NCI-H526 treated with DMSO at 0.1 percent for 48 hours (cell line): ENCODE measurements at regions not wholly inside any gene's neighbourhood (a gene's known extent, or its start where the extent isn't known, plus 50 kb on each side); places are given as distances from the start of the nearest gene placed in this dataset.
"Not testable (repeated sequence)": the region's sequence is repeated elsewhere in the genome, so short reads cannot be mapped to it uniquely, and the experiment has no call there.

ENCODE experiments used
- DNase-seq: peaks from one replicate; lab custom pipeline; 2025; lab: John Stamatoyannopoulos, UW

- no peak for DNase-seq
Observed at GRCh38 chr4:137956256-137956655, 285.9 kb downstream of the SLC7A11 start.

DNA sequence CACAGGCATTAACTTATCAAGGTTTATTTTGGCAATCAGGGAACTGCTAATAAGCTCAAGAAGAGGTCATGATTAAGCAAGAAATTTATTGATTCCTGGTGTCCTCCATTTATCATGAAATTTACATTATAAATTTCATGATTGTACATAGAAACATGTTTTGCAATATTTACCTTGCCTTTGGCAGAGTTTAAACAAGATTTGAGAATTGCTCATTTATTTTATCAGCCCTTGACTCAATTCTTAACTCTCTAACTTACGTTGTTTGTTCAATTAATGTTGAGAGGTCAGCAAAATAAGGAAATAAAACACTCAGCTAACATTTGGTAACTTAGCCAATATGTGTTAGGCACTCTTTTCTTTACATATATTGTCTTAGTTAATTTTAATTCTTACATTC, 286.6 kb downstream of the SLC7A11 start:
- DNase-seq: no peak

- DNase-seq: no peak
Observed at GRCh38 chr4:137952116-137952515, 290.0 kb downstream of the SLC7A11 start.

DNA sequence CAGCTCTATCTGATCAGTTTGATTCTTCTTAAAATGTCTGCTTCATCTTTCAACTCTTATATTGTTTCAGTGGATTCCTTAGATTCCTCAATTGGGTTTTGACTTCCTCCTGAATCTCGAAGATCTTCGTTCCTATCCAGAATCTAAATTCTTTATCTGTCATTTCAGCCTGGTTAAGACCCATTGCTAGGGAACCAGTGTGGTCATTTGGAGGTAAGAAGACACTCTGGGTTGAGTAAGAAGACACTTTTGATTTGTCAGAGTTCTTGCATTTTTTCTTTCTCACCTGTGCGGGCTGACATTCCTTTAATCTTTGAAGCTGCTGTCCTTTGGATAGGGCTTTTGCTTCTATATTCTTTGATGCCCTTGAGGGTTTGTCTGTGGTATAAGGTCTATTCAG, 291.9 kb downstream of the SLC7A11 start:
- no peak for DNase-seq

- no peak for DNase-seq
Observed at GRCh38 chr4:137949746-137950145, 292.4 kb downstream of the SLC7A11 start.

DNA sequence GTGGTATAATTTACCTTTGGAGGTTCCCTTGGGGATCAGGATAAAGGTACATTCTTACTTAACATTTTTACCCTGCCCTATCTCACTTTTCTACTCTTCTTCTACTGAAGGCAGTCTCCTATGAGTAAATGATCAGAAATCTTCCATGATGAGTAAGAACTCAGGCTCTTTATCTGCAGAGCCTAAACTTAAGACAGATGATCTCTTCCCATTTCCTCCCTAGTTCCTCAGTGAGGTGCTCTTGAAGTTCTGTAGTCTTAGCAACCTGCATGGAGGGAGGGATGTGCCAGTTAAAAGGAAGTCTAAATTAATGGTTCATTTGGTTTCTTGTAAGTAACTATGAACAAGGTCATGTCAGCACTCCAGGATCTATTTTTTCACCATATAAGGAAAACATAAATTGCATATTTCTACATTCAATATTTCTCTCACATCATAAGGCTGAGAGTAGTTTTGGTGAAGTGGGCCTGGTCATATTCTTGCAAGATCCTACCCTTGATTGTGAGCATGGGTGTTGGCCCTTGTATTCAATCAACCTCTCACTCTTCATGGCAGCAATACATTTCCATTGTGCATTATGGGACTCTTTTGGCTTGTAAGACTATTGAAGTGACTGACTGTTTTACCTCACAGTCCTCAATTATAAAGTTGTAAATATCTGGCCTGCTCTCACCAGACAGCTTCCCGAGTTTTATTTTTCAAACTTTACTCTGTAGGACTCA, 295.5 kb downstream of the SLC7A11 start:
- no peak for DNase-seq

GRCh38 chr4:137942815-137943214, 299.3 kb downstream of the SLC7A11 start:
- not testable (repeated sequence) for DNase-seq

DNA sequence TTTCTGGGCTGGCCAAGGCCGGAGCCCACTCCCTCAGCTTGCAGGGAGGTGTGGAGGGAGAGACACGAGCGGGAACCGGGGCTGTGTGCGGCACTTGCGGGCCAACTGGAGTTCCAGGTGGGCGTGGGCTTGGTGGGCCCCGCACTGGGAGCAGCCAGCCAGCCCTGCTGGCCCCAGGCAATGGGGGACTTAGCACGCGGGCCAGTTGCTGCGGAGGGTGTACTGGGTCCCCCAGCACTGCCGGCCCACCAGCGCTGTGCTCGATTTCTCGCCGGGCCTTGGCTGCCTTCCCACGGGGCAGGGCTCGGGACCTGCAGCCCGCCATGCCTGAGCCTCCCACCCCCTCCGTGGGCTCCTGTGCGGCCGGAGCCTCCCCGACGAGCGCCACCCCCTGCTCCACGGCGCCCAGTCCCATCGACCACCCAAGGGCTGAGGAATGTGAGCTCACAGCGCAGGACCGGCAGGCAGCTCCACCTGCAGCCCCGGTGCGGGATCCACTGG, 300.1 kb downstream of the SLC7A11 start:
- not testable (repeated sequence) for DNase-seq

DNA sequence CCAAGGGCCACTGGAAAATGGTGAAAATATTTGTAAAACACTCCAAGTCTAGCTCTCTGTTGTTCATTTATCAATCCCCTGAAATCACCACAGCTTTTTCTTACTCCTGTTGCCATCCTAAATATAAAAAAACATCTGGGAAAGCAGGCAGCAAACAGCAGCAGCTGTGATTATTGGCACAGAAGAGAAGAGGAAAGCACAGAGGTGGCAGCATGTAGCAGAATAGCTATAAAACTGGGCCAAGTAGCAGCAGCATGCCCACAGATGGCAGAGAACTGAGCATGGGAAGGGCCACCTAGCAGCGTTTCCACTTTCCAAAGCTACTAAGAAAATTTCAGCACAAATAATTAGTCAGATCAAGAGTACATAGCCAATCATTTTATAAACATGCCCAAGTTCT, 307.2 kb downstream of the SLC7A11 start:
- no peak for DNase-seq

DNA sequence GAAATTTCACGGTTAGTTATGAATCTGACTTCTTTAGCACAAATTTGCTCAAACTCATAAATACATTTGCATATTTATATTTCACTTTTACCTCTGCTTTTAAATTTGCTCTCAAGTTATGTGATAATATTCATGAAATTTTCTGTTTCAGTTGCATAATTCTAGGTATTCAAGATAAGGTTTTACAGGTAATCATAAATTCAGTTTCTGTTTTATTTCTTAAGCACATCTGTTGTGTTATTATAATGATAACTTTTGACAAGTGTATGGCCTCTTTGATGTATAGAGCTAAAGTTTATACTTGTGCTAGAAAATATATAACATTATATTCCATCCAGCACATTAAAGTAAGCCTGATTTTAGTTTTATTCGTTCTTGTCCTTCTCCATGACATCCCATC, 308.1 kb downstream of the SLC7A11 start:
- DNase-seq: no peak

- no peak for DNase-seq
Observed at GRCh38 chr4:137927972-137928371, 314.2 kb downstream of the SLC7A11 start.

- DNase-seq: no peak
Observed at GRCh38 chr4:137923494-137923893, 318.7 kb downstream of the SLC7A11 start.

DNA sequence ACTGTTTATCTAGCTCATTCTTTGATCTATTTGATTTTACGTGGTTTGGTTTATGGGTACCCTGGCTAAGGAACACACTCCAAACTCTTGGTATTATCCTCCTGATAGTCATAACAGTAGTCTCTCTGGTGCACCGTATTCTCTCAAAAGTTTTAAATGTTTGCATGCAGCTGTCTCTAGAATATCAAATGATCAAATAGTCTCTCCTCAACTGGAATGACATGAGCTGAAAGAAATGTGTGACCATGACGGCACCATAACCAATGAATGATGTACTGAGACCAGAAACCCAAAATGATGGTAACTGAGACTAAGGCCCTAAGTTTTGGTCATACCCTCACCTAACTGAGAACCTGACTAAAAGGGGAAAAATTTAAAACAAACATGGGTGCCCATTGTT, 319.4 kb downstream of the SLC7A11 start:
- no peak for DNase-seq

DNA sequence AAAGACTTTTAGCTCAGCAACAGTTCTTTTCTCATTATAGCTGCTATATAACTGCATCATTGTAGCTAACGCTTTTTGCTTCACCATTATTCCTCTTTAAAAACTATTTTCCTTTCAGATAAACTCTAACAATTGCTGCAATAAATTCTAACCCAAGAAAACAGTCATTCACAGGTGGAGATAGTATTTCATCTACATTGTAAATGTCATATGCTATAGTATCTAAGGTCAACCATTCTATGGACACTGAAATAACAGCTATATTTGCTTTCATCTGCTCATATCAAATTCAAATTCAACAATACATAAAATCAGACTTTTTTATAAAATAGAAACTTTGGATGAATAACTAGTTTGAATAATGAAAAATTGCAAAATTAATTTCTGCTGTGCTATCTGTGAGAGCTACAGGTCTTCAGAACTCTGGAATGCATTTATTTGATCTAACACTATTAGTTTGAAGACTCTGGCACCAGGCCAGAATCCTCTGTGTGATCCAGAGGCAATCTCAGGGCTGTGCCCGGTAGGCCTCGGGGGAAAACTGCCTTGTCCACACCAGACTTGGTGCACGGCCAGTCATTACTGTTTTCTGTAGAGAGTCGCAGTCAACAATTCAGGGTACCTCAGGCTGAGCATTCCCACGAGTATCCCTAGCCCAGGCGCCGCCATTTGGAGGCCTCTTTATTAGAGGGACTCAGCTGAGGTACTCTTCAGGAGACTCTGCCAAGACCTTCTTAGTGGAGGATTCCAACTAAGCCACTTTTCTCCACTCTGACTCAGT, 332.4 kb downstream of the SLC7A11 start:
- DNase-seq: no peak

GRCh38 chr4:137905930-137906329, 336.2 kb downstream of the SLC7A11 start:
- DNase-seq: no peak

DNA sequence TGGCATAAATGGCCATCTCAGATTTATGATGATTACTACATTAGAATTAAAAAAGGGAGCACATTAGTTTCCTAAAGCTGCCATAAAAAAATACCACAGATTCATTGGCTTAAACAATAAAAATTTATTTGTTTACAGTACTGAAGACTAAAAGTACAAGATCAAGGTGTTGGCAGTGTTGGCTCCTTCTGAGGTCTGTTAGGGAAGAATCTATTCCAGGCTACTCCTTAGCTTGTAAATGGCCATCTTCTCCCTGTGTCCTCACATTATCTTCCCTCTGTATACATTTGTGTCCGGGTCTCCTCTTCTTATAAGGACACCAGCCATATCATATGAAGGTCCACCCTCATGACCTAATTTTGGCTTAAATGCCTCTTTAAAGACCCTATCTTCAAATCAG, 341.0 kb downstream of the SLC7A11 start:
- no peak for DNase-seq

DNA sequence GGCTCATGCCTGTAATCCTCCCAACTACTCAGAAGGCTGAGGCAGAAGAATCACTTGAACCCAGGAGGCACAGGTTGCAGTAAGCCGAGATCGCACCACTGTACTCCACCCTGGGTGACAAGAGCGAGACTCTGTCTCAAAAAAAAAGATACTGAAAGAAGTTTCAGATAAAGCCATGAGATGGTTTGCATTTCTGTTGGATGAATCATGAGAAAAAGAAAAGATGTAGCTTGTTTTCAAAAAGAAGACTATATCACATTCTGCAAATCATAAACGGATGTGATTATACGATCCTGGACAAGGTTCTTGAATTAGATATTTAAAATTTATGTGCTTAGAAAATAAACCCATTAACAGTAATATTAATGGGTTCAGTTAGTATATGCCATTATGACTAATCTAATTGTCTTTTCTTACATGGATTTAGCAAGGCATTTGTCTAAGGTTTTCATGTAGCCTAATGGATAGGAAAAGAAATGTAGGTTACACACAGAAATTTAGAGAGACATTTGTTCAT, 345.9 kb downstream of the SLC7A11 start:
- DNase-seq: no peak

DNA sequence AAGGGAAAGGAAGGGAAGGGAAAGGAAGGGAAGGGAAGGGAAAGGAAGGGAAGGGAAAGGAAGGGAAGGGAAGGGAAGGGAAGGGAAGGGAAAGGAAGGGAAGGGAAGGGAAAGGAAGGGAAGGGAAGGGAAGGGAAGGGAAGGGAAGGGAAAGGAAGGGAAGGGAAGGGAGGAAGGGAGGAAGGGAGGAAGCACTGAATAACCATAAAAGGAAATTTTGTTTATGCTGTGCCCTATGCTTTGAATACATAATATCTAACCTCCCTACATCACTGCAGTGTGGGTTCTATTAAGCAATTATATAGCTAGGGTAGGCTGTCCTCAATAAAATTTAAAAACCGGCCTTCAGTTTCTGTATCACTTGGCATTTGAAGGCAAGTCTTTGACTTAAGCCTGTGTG, 346.6 kb downstream of the SLC7A11 start:
- DNase-seq: not testable (repeated sequence)

DNA sequence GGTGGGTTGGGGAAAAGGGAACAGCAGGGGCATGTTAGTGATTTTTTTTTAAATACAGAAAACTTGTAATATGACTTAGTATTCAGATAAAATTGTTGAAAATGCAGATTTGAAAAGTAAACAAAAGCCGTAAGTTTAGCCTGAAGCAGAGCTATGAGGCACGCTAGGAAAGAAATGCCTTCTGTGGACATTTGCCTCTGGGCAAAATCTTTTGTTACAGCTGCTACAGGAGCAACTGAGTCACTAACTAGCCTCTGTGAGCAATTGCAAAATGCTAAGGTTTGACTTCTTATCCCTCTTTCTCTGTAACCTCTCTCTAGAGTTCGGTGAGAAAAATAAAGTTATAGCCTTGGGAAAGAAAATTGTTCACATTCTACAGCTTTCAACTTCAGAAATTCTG, 350.0 kb downstream of the SLC7A11 start:
- DNase-seq: no peak

DNA sequence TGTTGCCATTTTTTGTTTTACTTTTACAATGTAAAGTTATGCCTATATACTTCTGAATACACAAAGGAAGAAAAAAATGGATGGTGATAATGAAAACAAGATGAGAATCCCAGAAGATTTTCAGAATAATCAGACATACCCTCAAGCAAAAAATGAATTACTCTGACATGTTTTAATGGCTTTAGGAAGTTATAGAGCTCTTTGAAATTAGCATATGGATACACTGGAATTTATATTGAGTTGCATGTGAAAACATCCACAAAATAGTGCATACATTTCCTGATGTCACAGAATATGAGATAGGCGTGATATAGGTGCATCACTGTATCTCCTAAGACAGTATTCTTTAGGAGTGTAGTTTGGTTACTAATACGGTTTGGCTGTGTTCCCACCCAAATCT, 351.3 kb downstream of the SLC7A11 start:
- no peak for DNase-seq

- no peak for DNase-seq
Observed at GRCh38 chr4:137881641-137882040, 349.3 kb upstream of the PCDH18 start.

GRCh38 chr4:137868067-137868466, 335.8 kb upstream of the PCDH18 start:
- DNase-seq: not testable (repeated sequence)

DNA sequence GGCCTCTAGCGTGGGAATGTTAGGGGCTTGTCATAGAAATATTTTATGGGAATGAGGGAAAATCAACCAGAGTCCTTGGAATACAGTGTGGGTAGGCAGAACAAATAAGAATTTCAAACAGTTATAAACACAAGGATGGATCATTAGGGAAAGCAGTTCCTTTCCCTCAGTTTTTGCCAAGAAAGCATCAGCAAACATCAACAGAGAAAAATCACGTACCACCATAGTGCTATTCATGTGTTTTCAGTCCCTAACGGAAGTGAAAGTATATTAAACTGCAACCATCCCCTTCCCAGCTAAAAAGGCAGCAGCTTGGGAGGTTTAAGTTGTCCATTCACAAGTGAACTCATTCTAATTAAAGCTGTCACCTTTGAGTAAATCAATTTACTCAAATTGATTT, 334.4 kb upstream of the PCDH18 start:
- DNase-seq: no peak
